Ovary (tissue), 3 donors: ENCODE measurements at regions not wholly inside any gene's neighbourhood (a gene's known extent, or its start where the extent isn't known, plus 50 kb on each side); places are given as distances from the start of the nearest gene placed in this dataset.

Experiments
- CTCF ChIP-seq, 3 donors: fragments of 450-650 bp in 2 of 3; fragments of 200-600 bp in 1 of 3; IDR thresholded peaks; one replicate each; pipeline versions ENCODE4 v1.5.1 to v1.8.0; 2016 to 2022; ENCODE audit warnings: antibody characterized with exemption in 3 of 3, mild to moderate bottlenecking in 1 of 3
- EP300 ChIP-seq: sonication (generic); formaldehyde crosslinking; IDR thresholded peaks from one replicate; pipeline ENCODE4 v1.6.1; 2017; ENCODE audit warnings: antibody characterized with exemption
- POLR2A ChIP-seq: fragments of 450-650 bp; IDR thresholded peaks from one replicate; pipeline ENCODE4 v1.6.1; 2017; ENCODE audit warnings: antibody characterized with exemption, mild to moderate bottlenecking, moderate library complexity
- donor health status: DM: no; HTN: no; CAD: no.

GRCh38 chr2:183458460-183458859, 334.2 kb downstream of the NUP35 start:
- TF ChIP-seq CTCF (IDR thresholded peaks at IDR 0.05), result no peak
- TF ChIP-seq EP300, result no peak
- no peak for TF ChIP-seq POLR2A
